GM12878 (cell line): ENCODE measurements at regions not wholly inside any gene's neighbourhood (a gene's known extent, or its start where the extent isn't known, plus 50 kb on each side); places are given as distances from the start of the nearest gene placed in this dataset.

ENCODE experiments used
- ATAC-seq: fragments of 200-7000 bp; cut with Tn5 transposase; 3 replicates; pipeline ENCODE4 v1.9.1; 2020; ENCODE audit warnings: mild to moderate bottlenecking, moderate library complexity
- BruUV-seq: library from RNA; stranded (reverse); fragments of 400-500 nt; replicated peaks from 2 replicates; lab custom pipeline; 2021; lab: Mats Ljungman, UMichigan
- CTCF ChIA-PET: fragments of 300-600 bp; sonication (Branson Sonifier 250); formaldehyde crosslinking; extraction: SDS; loops from one replicate; lab custom pipeline; 2021; ENCODE audit warnings: inconsistent platforms; lab: Yijun Ruan, JAX
- POLR2A ChIA-PET: fragments of 350-600 bp; formaldehyde crosslinking; extraction: SDS; loops from one replicate; lab custom pipeline; 2021; ENCODE audit warnings: inconsistent platforms; lab: Charles Lee
- RAD21 ChIA-PET: fragments of 300-600 bp; sonication (Branson Sonifier 250); formaldehyde crosslinking; loops from one replicate; lab custom pipeline; 2023; ENCODE audit warnings: antibody characterized with exemption; ENCODE audit not compliant: unreplicated experiment; lab: Charles Lee
- SMC1A ChIA-PET: fragments of 300-600 bp; sonication (Branson Sonifier 250); formaldehyde crosslinking; loops from one replicate; lab custom pipeline; 2023; ENCODE audit not compliant: unreplicated experiment, uncharacterized antibody; lab: Charles Lee
- DNase-seq: peaks from one replicate; pipeline ENCODE4 v3.0.0-alpha.2; 2011; ENCODE audit warnings: low read depth, low spot score
- FAIRE-seq: peaks from 3 replicates; lab custom pipeline; 2011; peaks lifted over from hg19 to GRCh38; lab: Jason Lieb, UNC
- H2AFZ ChIP-seq: 2 replicates; pipeline ENCODE4 v1.6.0; 2011; ENCODE audit warnings: low read depth, low read length, control low read depth; ENCODE audit not compliant: control insufficient read depth
- H3K27ac ChIP-seq: 2 replicates; pipeline ENCODE4 v1.5.1; 2011; ENCODE audit warnings: control low read depth; ENCODE audit not compliant: control insufficient read depth, insufficient read depth
- H3K27me3 ChIP-seq, 2 experiments: replicated peaks in 1 of 2; 2 replicates each; pipeline versions ENCODE4 v1.6.0 to v1.6.1; 2011; ENCODE audit warnings: low read length in 1 of 2; ENCODE audit not compliant: control insufficient read depth in 2 of 2, insufficient read depth in 2 of 2
- H3K36me3 ChIP-seq, 2 experiments: 2 replicates each; pipeline ENCODE4 v1.5.1; 2011; ENCODE audit warnings: low read length in 1 of 2; ENCODE audit not compliant: control insufficient read depth in 2 of 2, insufficient read depth in 2 of 2
- H3K4me1 ChIP-seq: 2 replicates; pipeline ENCODE4 v1.6.1; 2011; ENCODE audit warnings: mild to moderate bottlenecking, low read length, moderate library complexity, mixed read lengths; ENCODE audit not compliant: control insufficient read depth, insufficient read depth
- H3K4me2 ChIP-seq: 2 replicates; pipeline ENCODE4 v1.6.0; 2011; ENCODE audit warnings: control low read depth; ENCODE audit not compliant: control insufficient read depth, insufficient read depth
- H3K4me3 ChIP-seq: fragments of 200-600 bp; sonication (generic); 2 replicates; pipeline ENCODE4 v1.5.1; 2016
- H3K79me2 ChIP-seq: 2 replicates; pipeline ENCODE4 v1.6.0; 2011; ENCODE audit warnings: low read length; ENCODE audit not compliant: control insufficient read depth, insufficient read depth
- H3K9ac ChIP-seq: 2 replicates; pipeline ENCODE4 v1.8.0; 2011; ENCODE audit warnings: low read length, control low read depth, mixed read lengths; ENCODE audit not compliant: control insufficient read depth, insufficient read depth
- H3K9me3 ChIP-seq: replicated peaks from 3 replicates; pipeline ENCODE4 v1.5.1; 2011; ENCODE audit warnings: mild to moderate bottlenecking, low read length; ENCODE audit not compliant: control insufficient read depth, insufficient read depth
- H4K20me1 ChIP-seq: 2 replicates; pipeline ENCODE4 v1.6.0; 2011; ENCODE audit not compliant: control insufficient read depth, insufficient read depth
- CHD2 ChIP-seq: IDR thresholded peaks from 2 replicates; pipeline ENCODE4 v1.6.1; 2011; ENCODE audit warnings: low read depth, low read length, improper control_type of control experiment, borderline replicate concordance
- DPF2 ChIP-seq: fragments of 450-650 bp; IDR thresholded peaks from 2 replicates; pipeline ENCODE4 v1.6.1; 2017; ENCODE audit warnings: mild to moderate bottlenecking
- MEF2A ChIP-seq: IDR thresholded peaks from 2 replicates; pipeline ENCODE4 v1.6.1; 2011; ENCODE audit warnings: low read depth, mild to moderate bottlenecking, low read length, moderate library complexity; ENCODE audit not compliant: insufficient read depth
- RAD51 ChIP-seq: fragments of 450-650 bp; IDR thresholded peaks from 2 replicates; pipeline ENCODE4 v1.6.1; 2016; ENCODE audit warnings: moderate library complexity, mild to moderate bottlenecking, inconsistent platforms
- ZBTB4 ChIP-seq: fragments of 450-650 bp; formaldehyde crosslinking; IDR thresholded peaks from 2 replicates; pipeline ENCODE4 v1.4.0; 2022; ENCODE audit warnings: mild to moderate bottlenecking, moderate library complexity
- ZNF622 ChIP-seq: fragments of 450-650 bp; IDR thresholded peaks from 2 replicates; pipeline ENCODE4 v1.6.1; 2017; ENCODE audit warnings: mild to moderate bottlenecking, inconsistent platforms
- in situ Hi-C: fragments of 300-500 bp; cut with MboI; formaldehyde crosslinking; loops from 9 replicates; pipeline ENCODE4 v1.14.3; 2018; ENCODE audit warnings: mixed read lengths
- intact Hi-C: fragments of 100-400 bp; cut with micrococcal nuclease; formaldehyde crosslinking; loops from one replicate; pipeline ENCODE4 v1.14.2; 2022; ENCODE audit not compliant: unreplicated experiment
- TF ChIP-seq, protein P1 (sequence below): fragments of 150-350 bp; IDR thresholded peaks from 2 replicates; pipeline ENCODE4 v1.6.1; 2014; ENCODE audit warnings: mild to moderate bottlenecking, low read depth, low read length
- TF ChIP-seq, protein P2 (sequence below): fragments of 450-650 bp; conservative IDR thresholded peaks from 2 replicates; pipeline ENCODE4 v1.6.1; 2017; ENCODE audit warnings: mild to moderate bottlenecking, moderate library complexity

DNA sequence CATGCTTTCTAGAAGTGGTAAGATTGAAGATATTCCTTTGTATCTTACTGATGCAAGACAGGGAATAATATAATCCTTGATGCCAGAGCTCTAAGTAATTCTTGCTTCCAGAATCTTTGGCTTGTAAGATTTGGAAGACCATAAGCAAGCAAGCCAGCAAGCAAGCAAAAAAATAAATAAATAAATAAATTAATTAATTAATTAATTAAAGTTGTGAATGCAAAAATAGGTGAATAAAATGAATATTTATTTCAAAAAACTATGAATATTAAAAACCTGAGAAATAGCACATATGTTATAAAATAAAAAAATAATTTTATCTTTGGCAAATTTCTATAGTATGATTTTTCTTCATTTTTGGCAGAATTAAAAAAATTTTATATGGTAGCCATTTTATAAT lies 750.2 kb upstream of the ARRDC4 start (continued):
- TF ChIP-seq RAD51 = no peak
- no peak for TF ChIP-seq ZNF622
- TF ChIP-seq CHD2 = no peak
- no peak for TF ChIP-seq DPF2
- no peak for TF ChIP-seq MEF2A
- TF ChIP-seq, all 136 proteins: peak for 0

GRCh38 chr15:97215629-97216028 lies 744.9 kb upstream of the ARRDC4 start:
- no peak for TF ChIP-seq ZBTB4 (CRISPR knock-in tag)
- TF ChIP-seq, protein P1, sequence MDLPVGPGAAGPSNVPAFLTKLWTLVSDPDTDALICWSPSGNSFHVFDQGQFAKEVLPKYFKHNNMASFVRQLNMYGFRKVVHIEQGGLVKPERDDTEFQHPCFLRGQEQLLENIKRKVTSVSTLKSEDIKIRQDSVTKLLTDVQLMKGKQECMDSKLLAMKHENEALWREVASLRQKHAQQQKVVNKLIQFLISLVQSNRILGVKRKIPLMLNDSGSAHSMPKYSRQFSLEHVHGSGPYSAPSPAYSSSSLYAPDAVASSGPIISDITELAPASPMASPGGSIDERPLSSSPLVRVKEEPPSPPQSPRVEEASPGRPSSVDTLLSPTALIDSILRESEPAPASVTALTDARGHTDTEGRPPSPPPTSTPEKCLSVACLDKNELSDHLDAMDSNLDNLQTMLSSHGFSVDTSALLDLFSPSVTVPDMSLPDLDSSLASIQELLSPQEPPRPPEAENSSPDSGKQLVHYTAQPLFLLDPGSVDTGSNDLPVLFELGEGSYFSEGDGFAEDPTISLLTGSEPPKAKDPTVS = no peak
- TF ChIP-seq, protein P2, sequence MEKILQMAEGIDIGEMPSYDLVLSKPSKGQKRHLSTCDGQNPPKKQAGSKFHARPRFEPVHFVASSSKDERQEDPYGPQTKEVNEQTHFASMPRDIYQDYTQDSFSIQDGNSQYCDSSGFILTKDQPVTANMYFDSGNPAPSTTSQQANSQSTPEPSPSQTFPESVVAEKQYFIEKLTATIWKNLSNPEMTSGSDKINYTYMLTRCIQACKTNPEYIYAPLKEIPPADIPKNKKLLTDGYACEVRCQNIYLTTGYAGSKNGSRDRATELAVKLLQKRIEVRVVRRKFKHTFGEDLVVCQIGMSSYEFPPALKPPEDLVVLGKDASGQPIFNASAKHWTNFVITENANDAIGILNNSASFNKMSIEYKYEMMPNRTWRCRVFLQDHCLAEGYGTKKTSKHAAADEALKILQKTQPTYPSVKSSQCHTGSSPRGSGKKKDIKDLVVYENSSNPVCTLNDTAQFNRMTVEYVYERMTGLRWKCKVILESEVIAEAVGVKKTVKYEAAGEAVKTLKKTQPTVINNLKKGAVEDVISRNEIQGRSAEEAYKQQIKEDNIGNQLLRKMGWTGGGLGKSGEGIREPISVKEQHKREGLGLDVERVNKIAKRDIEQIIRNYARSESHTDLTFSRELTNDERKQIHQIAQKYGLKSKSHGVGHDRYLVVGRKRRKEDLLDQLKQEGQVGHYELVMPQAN = no peak
- FAIRE-seq = no peak
- in situ Hi-C loops = no loop called here

More at GRCh38 chr15:97215629-97216028, 744.9 kb upstream of the ARRDC4 start:
- no peak for DNase-seq
- no peaks in the 10 kb centered on the region for H3K27me3 ChIP-seq
- ChIA-PET RAD21 (interaction anchor here (1.0 kb wide), 1 partner anchor 889 kb away, joined by 3 read pairs; no protein-coding TSS in a partner anchor), POLR2A (no interaction called here), SMC1A (interaction anchor here (0.7 to 2.9 kb wide), 3 partner anchors 22 to 34 kb away, joined by 3 to 8 read pairs (median 4); no protein-coding TSS in a partner anchor), CTCF (interaction anchor here (1.0 to 1.8 kb wide), 4 partner anchors 11 to 19 kb away, joined by 3 to 4 read pairs (median 3); no protein-coding TSS in a partner anchor)
- no peak overlapping the region for H3K4me3 ChIP-seq
- intact Hi-C loops = no loop called here
- no peaks in the 10 kb centered on the region for H3K79me2 ChIP-seq
- BruUV-seq = no TSS peak
- H3K9me3 ChIP-seq = no peaks in the 10 kb centered on the region
- H3K36me3 ChIP-seq = no peaks in the 10 kb centered on the region
- no peaks in the 10 kb centered on the region for H4K20me1 ChIP-seq
- H3K4me1 ChIP-seq = no peaks in the 10 kb centered on the region
- H3K27ac ChIP-seq = no peak overlapping the region
- H2AFZ ChIP-seq = no peak overlapping the region
- H3K4me2 ChIP-seq = no peak overlapping the region
- H3K9ac ChIP-seq = no peak overlapping the region
- ATAC-seq = no peak
